ENCODE measurements at regions not wholly inside any gene's neighbourhood (a gene's known extent, or its start where the extent isn't known, plus 50 kb on each side); places are given as distances from the start of the nearest gene placed in this dataset.

GRCh38 chr5:89388872-89389271, 505.9 kb upstream of the MEF2C start:
- H3K36me3 Mint-ChIP-seq (ENCODE audit: unreplicated experiment): no peaks in the 10 kb centered on the region
- no peaks in the 10 kb centered on the region for H3K27me3 Mint-ChIP-seq (ENCODE audit: unreplicated experiment)
- H3K9me3 Mint-ChIP-seq (ENCODE audit: unreplicated experiment): no peaks in the 10 kb centered on the region
- no peaks in the 10 kb centered on the region for H3K4me1 Mint-ChIP-seq (ENCODE audit: unreplicated experiment)
- no peak for DNase-seq (ENCODE audit: extremely low spot score, unreplicated experiment)
- TF ChIP-seq CTCF (IDR thresholded peaks at IDR 0.05): no peak
- no peak overlapping the region for H3K4me3 Mint-ChIP-seq (ENCODE audit: unreplicated experiment)
- H3K27ac Mint-ChIP-seq (ENCODE audit: unreplicated experiment): no peak overlapping the region

- H3K4me1 Mint-ChIP-seq (ENCODE audit: unreplicated experiment): no peaks in the 10 kb centered on the region
- H3K27me3 Mint-ChIP-seq (ENCODE audit: unreplicated experiment): no peaks in the 10 kb centered on the region
- no peak overlapping the region for H3K27ac Mint-ChIP-seq (ENCODE audit: unreplicated experiment)
- no peak for TF ChIP-seq CTCF (IDR thresholded peaks at IDR 0.05)
- DNase-seq (ENCODE audit: extremely low spot score, unreplicated experiment): no peak
- no peak overlapping the region for H3K4me3 Mint-ChIP-seq (ENCODE audit: unreplicated experiment)
- H3K9me3 Mint-ChIP-seq (ENCODE audit: unreplicated experiment): peaks cover 13% of the 10 kb centered on the region
- H3K36me3 Mint-ChIP-seq (ENCODE audit: unreplicated experiment): no peaks in the 10 kb centered on the region
Observed at GRCh38 chr5:89384391-89384790, 501.4 kb upstream of the MEF2C start.

GRCh38 chr5:89380635-89381034, 497.7 kb upstream of the MEF2C start:
- no peaks in the 10 kb centered on the region for H3K27me3 Mint-ChIP-seq (ENCODE audit: unreplicated experiment)
- H3K4me3 Mint-ChIP-seq (ENCODE audit: unreplicated experiment): no peak overlapping the region
- no peak for DNase-seq (ENCODE audit: extremely low spot score, unreplicated experiment)
- H3K27ac Mint-ChIP-seq (ENCODE audit: unreplicated experiment): no peak overlapping the region
- peaks cover 5% of the 10 kb centered on the region for H3K4me1 Mint-ChIP-seq (ENCODE audit: unreplicated experiment)
- H3K9me3 Mint-ChIP-seq (ENCODE audit: unreplicated experiment): peaks cover 13% of the 10 kb centered on the region
- no peaks in the 10 kb centered on the region for H3K36me3 Mint-ChIP-seq (ENCODE audit: unreplicated experiment)
- TF ChIP-seq CTCF (IDR thresholded peaks at IDR 0.05): no peak

- Mint-ChIP-seq H3K27ac (ENCODE audit: unreplicated experiment) (no peak overlapping the region), H3K27me3 (ENCODE audit: unreplicated experiment) (no peaks in the 10 kb centered on the region), H3K4me1 (ENCODE audit: unreplicated experiment) (peaks cover 17% of the 10 kb centered on the region), H3K9me3 (ENCODE audit: unreplicated experiment) (peaks cover 13% of the 10 kb centered on the region), H3K36me3 (ENCODE audit: unreplicated experiment) (no peaks in the 10 kb centered on the region), H3K4me3 (ENCODE audit: unreplicated experiment) (no peak overlapping the region)
- TF ChIP-seq CTCF (IDR thresholded peaks at IDR 0.05): no peak
- DNase-seq (ENCODE audit: extremely low spot score, unreplicated experiment): no peak
Observed at GRCh38 chr5:89377767-89378455, 494.9 kb upstream of the MEF2C start.

- peaks cover 5% of the 10 kb centered on the region for H3K9me3 Mint-ChIP-seq (ENCODE audit: unreplicated experiment)
- H3K27me3 Mint-ChIP-seq (ENCODE audit: unreplicated experiment): no peaks in the 10 kb centered on the region
- H3K36me3 Mint-ChIP-seq (ENCODE audit: unreplicated experiment): no peaks in the 10 kb centered on the region
- H3K4me3 Mint-ChIP-seq (ENCODE audit: unreplicated experiment): no peak overlapping the region
- H3K4me1 Mint-ChIP-seq (ENCODE audit: unreplicated experiment): peaks cover 33% of the 10 kb centered on the region
- TF ChIP-seq CTCF (IDR thresholded peaks at IDR 0.05): no peak
- no peak overlapping the region for H3K27ac Mint-ChIP-seq (ENCODE audit: unreplicated experiment)
- no peak for DNase-seq (ENCODE audit: extremely low spot score, unreplicated experiment)
Observed at GRCh38 chr5:89374818-89375521, 492.0 kb upstream of the MEF2C start.
